GM12878 (cell line): ENCODE measurements at regions not wholly inside any gene's neighbourhood (a gene's known extent, or its start where the extent isn't known, plus 50 kb on each side); places are given as distances from the start of the nearest gene placed in this dataset.

Source experiments
- ASH2L ChIP-seq: fragments of 300-600, 200-600 bp; sonication (generic); IDR thresholded peaks from 2 replicates; pipeline ENCODE4 v1.6.1; 2017; ENCODE audit warnings: low read depth, mild to moderate bottlenecking, borderline replicate concordance
- CEBPB ChIP-seq, 2 experiments: fragments of 150-350 bp in 1 of 2; IDR thresholded peaks; 2 replicates each; pipeline ENCODE4 v1.6.1; 2012 to 2014; ENCODE audit warnings: low read depth in 2 of 2, low read length in 2 of 2, borderline replicate concordance in 1 of 2, inconsistent platforms in 1 of 2
- CUX1 ChIP-seq: IDR thresholded peaks from 2 replicates; pipeline ENCODE4 v1.6.1; 2012; ENCODE audit warnings: improper control_type of control experiment, low read depth, low read length; ENCODE audit not compliant: insufficient replicate concordance
- IRF4 ChIP-seq: IDR thresholded peaks from 2 replicates; pipeline ENCODE4 v1.6.1; 2011; ENCODE audit warnings: low read depth, low read length
- RB1 ChIP-seq: fragments of 450-650 bp; formaldehyde crosslinking; IDR thresholded peaks from 2 replicates; pipeline ENCODE4 v1.6.1; 2017; ENCODE audit warnings: mild to moderate bottlenecking, borderline replicate concordance
- SUPT20H ChIP-seq: IDR thresholded peaks from 2 replicates; pipeline ENCODE4 v1.6.1; 2011; ENCODE audit warnings: low read depth, mild to moderate bottlenecking, low read length, moderate library complexity, borderline replicate concordance; ENCODE audit not compliant: control insufficient read depth
- TF ChIP-seq, protein P1 (sequence below): fragments of 450-650 bp; IDR thresholded peaks from 2 replicates; pipeline ENCODE4 v1.6.1; 2017; ENCODE audit warnings: mild to moderate bottlenecking, low read depth, inconsistent platforms; ENCODE audit not compliant: poor library complexity, severe bottlenecking
- TF ChIP-seq, protein P2 (sequence below): IDR thresholded peaks from 2 replicates; pipeline ENCODE4 v1.6.1; 2011; ENCODE audit warnings: mild to moderate bottlenecking, low read depth, low read length, moderate library complexity; ENCODE audit not compliant: insufficient replicate concordance

- TF ChIP-seq CUX1, result no peak
- TF ChIP-seq ASH2L, result no peak
- no peak for TF ChIP-seq RB1
- TF ChIP-seq SUPT20H, result no peak
- no peak for TF ChIP-seq CEBPB (IDR thresholded peaks at IDR 0.05; ENCODE audit: borderline replicate concordance in 1 of 2, low read depth in 2 of 2, low read length in 2 of 2)
- no peak for TF ChIP-seq IRF4
- TF ChIP-seq, protein P1, sequence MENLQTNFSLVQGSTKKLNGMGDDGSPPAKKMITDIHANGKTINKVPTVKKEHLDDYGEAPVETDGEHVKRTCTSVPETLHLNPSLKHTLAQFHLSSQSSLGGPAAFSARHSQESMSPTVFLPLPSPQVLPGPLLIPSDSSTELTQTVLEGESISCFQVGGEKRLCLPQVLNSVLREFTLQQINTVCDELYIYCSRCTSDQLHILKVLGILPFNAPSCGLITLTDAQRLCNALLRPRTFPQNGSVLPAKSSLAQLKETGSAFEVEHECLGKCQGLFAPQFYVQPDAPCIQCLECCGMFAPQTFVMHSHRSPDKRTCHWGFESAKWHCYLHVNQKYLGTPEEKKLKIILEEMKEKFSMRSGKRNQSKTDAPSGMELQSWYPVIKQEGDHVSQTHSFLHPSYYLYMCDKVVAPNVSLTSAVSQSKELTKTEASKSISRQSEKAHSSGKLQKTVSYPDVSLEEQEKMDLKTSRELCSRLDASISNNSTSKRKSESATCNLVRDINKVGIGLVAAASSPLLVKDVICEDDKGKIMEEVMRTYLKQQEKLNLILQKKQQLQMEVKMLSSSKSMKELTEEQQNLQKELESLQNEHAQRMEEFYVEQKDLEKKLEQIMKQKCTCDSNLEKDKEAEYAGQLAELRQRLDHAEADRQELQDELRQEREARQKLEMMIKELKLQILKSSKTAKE, result no peak
- TF ChIP-seq, protein P2, sequence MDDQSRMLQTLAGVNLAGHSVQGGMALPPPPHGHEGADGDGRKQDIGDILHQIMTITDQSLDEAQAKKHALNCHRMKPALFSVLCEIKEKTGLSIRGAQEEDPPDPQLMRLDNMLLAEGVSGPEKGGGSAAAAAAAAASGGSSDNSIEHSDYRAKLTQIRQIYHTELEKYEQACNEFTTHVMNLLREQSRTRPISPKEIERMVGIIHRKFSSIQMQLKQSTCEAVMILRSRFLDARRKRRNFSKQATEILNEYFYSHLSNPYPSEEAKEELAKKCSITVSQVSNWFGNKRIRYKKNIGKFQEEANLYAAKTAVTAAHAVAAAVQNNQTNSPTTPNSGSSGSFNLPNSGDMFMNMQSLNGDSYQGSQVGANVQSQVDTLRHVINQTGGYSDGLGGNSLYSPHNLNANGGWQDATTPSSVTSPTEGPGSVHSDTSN, result no peak
Observed at GRCh38 chr1:95572962-95573361, 339.0 kb downstream of the RWDD3 start (continued).
